ENCODE measurements at regions not wholly inside any gene's neighbourhood (a gene's known extent, or its start where the extent isn't known, plus 50 kb on each side); places are given as distances from the start of the nearest gene placed in this dataset.

DNA sequence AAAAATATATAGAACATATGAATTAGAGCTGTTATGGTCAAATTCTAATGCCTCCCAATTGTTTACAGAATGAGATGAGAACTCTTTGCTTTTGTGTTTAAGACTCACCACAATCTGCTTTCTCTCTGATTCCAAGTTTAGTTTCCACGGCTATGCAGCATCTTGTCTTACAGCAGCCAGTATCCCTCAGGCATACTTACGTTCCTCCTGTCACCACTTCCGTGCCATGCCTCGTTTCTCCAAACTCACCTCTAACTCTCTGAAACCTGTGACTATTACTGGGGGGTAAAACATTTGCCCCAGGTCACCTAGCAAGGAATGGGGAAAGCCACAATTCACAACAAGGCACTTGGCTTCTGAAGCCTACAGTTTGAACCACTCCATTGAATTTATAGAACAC lies 192.8 kb upstream of the NRIP1 start:
- TF ChIP-seq, protein P1, sequence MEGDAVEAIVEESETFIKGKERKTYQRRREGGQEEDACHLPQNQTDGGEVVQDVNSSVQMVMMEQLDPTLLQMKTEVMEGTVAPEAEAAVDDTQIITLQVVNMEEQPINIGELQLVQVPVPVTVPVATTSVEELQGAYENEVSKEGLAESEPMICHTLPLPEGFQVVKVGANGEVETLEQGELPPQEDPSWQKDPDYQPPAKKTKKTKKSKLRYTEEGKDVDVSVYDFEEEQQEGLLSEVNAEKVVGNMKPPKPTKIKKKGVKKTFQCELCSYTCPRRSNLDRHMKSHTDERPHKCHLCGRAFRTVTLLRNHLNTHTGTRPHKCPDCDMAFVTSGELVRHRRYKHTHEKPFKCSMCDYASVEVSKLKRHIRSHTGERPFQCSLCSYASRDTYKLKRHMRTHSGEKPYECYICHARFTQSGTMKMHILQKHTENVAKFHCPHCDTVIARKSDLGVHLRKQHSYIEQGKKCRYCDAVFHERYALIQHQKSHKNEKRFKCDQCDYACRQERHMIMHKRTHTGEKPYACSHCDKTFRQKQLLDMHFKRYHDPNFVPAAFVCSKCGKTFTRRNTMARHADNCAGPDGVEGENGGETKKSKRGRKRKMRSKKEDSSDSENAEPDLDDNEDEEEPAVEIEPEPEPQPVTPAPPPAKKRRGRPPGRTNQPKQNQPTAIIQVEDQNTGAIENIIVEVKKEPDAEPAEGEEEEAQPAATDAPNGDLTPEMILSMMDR (conservative IDR thresholded peaks at IDR 0.05) = no peak
- TF ChIP-seq ZFX (IDR thresholded peaks at IDR 0.05) = no peak

All from C4-2B (cell line).